GM21367 (cell line): ENCODE measurements at regions not wholly inside any gene's neighbourhood (a gene's known extent, or its start where the extent isn't known, plus 50 kb on each side); places are given as distances from the start of the nearest gene placed in this dataset.
A peak's percentile ranks its signal among the peaks of the same experiment; 100 is the strongest.
"Not testable (repeated sequence)": the region's sequence is repeated elsewhere in the genome, so short reads cannot be mapped to it uniquely, and the experiment has no call there.

Source experiments
- ATAC-seq: cut with Tn5 transposase; IDR thresholded peaks from one replicate; pipeline ENCODE4 v1.9.1; 2021; ENCODE audit not compliant: unreplicated experiment

- ATAC-seq = peak; percentile 60
Measured at GRCh38 chr15:22519213-22519612, 60.5 kb downstream of the GOLGA6L22 start.

- ATAC-seq = not testable (repeated sequence)
Measured at GRCh38 chr15:22526537-22526936, 67.8 kb downstream of the GOLGA6L22 start.

- ATAC-seq = not testable (repeated sequence)
Measured at GRCh38 chr15:22527016-22527415, 68.3 kb downstream of the GOLGA6L22 start.

- not testable (repeated sequence) for ATAC-seq
Measured at GRCh38 chr15:22529200-22529599, 70.5 kb downstream of the GOLGA6L22 start.

- ATAC-seq = not testable (repeated sequence)
Measured at GRCh38 chr15:22559701-22560100, 101.0 kb downstream of the GOLGA6L22 start.

- not testable (repeated sequence) for ATAC-seq
Measured at GRCh38 chr15:22561716-22562115, 103.0 kb downstream of the GOLGA6L22 start.

GRCh38 chr15:22566510-22566909, 107.8 kb downstream of the GOLGA6L22 start:
- not testable (repeated sequence) for ATAC-seq

GRCh38 chr15:22569486-22569885, 110.8 kb downstream of the GOLGA6L22 start:
- not testable (repeated sequence) for ATAC-seq

GRCh38 chr15:22572152-22572735, 113.5 kb downstream of the GOLGA6L22 start:
- ATAC-seq = not testable (repeated sequence)

GRCh38 chr15:22572792-22573191, 114.1 kb downstream of the GOLGA6L22 start:
- ATAC-seq = not testable (repeated sequence)

GRCh38 chr15:22577828-22578227, 119.1 kb downstream of the GOLGA6L22 start:
- ATAC-seq = not testable (repeated sequence)

- ATAC-seq = not testable (repeated sequence)
Measured at GRCh38 chr15:22579213-22579612, 120.5 kb downstream of the GOLGA6L22 start.

GRCh38 chr15:22587391-22587790, 128.7 kb downstream of the GOLGA6L22 start:
- not testable (repeated sequence) for ATAC-seq

- ATAC-seq = not testable (repeated sequence)
Measured at GRCh38 chr15:22598552-22598951, 139.8 kb downstream of the GOLGA6L22 start.

GRCh38 chr15:22599526-22600320, 141.0 kb downstream of the GOLGA6L22 start:
- ATAC-seq = not testable (repeated sequence)

- ATAC-seq = not testable (repeated sequence)
Measured at GRCh38 chr15:22616976-22617375, 158.3 kb downstream of the GOLGA6L22 start.

GRCh38 chr15:22631789-22632188, 154.7 kb upstream of the NIPA1 start:
- ATAC-seq = not testable (repeated sequence)

- ATAC-seq = not testable (repeated sequence)
Measured at GRCh38 chr15:22639983-22640382, 146.5 kb upstream of the NIPA1 start.

- not testable (repeated sequence) for ATAC-seq
Measured at GRCh38 chr15:22649458-22649857, 137.0 kb upstream of the NIPA1 start.

GRCh38 chr15:22651179-22651578, 135.3 kb upstream of the NIPA1 start:
- ATAC-seq = not testable (repeated sequence)

- ATAC-seq = peak; percentile 63
Measured at GRCh38 chr15:22664294-22665058, 122.0 kb upstream of the NIPA1 start.
